ENCODE measurements at regions not wholly inside any gene's neighbourhood (a gene's known extent, or its start where the extent isn't known, plus 50 kb on each side); places are given as distances from the start of the nearest gene placed in this dataset.

DNA sequence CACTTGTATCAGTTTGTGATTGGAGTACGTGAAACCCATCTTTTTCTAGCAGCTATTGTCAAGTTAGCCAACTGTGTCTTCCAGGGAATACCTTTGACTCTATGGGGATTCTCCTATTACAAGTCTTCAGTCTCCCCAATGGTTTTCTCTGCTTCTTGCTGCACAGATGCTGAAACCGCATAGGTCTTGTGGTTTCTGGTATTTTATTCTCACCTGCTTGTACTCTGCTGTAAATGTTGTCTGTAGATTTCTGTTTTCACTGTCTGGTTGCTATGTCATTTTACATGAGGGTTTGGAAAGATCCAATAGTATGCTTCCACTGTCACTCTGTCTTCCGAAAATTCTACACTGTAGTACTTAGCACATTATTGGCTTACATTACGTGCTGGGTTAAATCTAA, 1196.9 kb upstream of the C9orf72 start:
- TF ChIP-seq, protein P1, sequence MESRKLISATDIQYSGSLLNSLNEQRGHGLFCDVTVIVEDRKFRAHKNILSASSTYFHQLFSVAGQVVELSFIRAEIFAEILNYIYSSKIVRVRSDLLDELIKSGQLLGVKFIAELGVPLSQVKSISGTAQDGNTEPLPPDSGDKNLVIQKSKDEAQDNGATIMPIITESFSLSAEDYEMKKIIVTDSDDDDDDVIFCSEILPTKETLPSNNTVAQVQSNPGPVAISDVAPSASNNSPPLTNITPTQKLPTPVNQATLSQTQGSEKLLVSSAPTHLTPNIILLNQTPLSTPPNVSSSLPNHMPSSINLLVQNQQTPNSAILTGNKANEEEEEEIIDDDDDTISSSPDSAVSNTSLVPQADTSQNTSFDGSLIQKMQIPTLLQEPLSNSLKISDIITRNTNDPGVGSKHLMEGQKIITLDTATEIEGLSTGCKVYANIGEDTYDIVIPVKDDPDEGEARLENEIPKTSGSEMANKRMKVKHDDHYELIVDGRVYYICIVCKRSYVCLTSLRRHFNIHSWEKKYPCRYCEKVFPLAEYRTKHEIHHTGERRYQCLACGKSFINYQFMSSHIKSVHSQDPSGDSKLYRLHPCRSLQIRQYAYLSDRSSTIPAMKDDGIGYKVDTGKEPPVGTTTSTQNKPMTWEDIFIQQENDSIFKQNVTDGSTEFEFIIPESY (CRISPR knock-in tag; IDR thresholded peaks at IDR 0.05): no peak
- TF ChIP-seq RCOR2 (CRISPR knock-in tag; IDR thresholded peaks at IDR 0.05) (no peak), PHF20 (CRISPR knock-in tag; IDR thresholded peaks at IDR 0.05) (no peak), SALL2 (CRISPR knock-in tag; IDR thresholded peaks at IDR 0.05) (no peak), ZBTB8A (CRISPR knock-in tag; IDR thresholded peaks at IDR 0.05; ENCODE audit: borderline replicate concordance, low read depth) (no peak)
- TF ChIP-seq, protein P2, sequence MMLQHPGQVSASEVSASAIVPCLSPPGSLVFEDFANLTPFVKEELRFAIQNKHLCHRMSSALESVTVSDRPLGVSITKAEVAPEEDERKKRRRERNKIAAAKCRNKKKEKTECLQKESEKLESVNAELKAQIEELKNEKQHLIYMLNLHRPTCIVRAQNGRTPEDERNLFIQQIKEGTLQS (CRISPR knock-in tag; IDR thresholded peaks at IDR 0.05): no peak
- TF ChIP-seq, protein P3, sequence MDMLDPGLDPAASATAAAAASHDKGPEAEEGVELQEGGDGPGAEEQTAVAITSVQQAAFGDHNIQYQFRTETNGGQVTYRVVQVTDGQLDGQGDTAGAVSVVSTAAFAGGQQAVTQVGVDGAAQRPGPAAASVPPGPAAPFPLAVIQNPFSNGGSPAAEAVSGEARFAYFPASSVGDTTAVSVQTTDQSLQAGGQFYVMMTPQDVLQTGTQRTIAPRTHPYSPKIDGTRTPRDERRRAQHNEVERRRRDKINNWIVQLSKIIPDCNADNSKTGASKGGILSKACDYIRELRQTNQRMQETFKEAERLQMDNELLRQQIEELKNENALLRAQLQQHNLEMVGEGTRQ (IDR thresholded peaks at IDR 0.05; ENCODE audit: low read depth, low read length): no peak
- TF ChIP-seq, protein P3 (CRISPR knock-in tag; IDR thresholded peaks at IDR 0.05; ENCODE audit: borderline replicate concordance): no peak
